Neural cell (in vitro differentiated cells): ENCODE measurements at regions not wholly inside any gene's neighbourhood (a gene's known extent, or its start where the extent isn't known, plus 50 kb on each side); places are given as distances from the start of the nearest gene placed in this dataset.

Experiments
- H2AFZ ChIP-seq: fragments of 200-600, 300-800 bp; sonication (generic), shearing (Covaris generic); 2 replicates; pipeline ENCODE4 v1.6.0; 2014; ENCODE audit warnings: low read depth, mild to moderate bottlenecking, antibody characterized with exemption, low read length, moderate library complexity
- H3F3A ChIP-seq: fragments of 200-600 bp; shearing (Covaris generic); 2 replicates; pipeline ENCODE4 v1.6.1; 2016; ENCODE audit warnings: mild to moderate bottlenecking, moderate library complexity, mixed read lengths, antibody characterized with exemption, low read length; ENCODE audit not compliant: insufficient read depth, poor library complexity, severe bottlenecking
- H3K27ac ChIP-seq: fragments of 200-600, 300-800 bp; sonication (generic), shearing (Covaris generic); 2 replicates; pipeline ENCODE4 v1.5.1; 2014; ENCODE audit warnings: mild to moderate bottlenecking, low read length, moderate library complexity
- H3K27me3 ChIP-seq: fragments of 300-800, 200-600 bp; sonication (generic), shearing (Covaris generic); 2 replicates; pipeline ENCODE4 v1.6.0; 2014; ENCODE audit warnings: mild to moderate bottlenecking, low read depth, low read length, moderate library complexity; ENCODE audit not compliant: insufficient read depth
- H3K36me3 ChIP-seq: fragments of 300-800, 200-600 bp; sonication (generic), shearing (Covaris generic); 2 replicates; pipeline ENCODE4 v1.5.1; 2014; ENCODE audit warnings: mild to moderate bottlenecking, antibody characterized with exemption, low read length, moderate library complexity; ENCODE audit not compliant: insufficient read depth
- H3K4me2 ChIP-seq: fragments of 300-800, 200-600 bp; sonication (generic), shearing (Covaris generic); 2 replicates; pipeline ENCODE4 v1.6.0; 2014; ENCODE audit warnings: mild to moderate bottlenecking, low read length
- H3K4me3 ChIP-seq: fragments of 300-800, 200-600 bp; sonication (generic), shearing (Covaris generic); 2 replicates; pipeline ENCODE4 v1.5.1; 2014; ENCODE audit warnings: mild to moderate bottlenecking, low read length, moderate library complexity
- H3K79me2 ChIP-seq: fragments of 200-600 bp; shearing (Covaris generic); replicated peaks from 2 replicates; pipeline ENCODE4 v1.6.0; 2014; ENCODE audit warnings: mild to moderate bottlenecking, low read length, moderate library complexity; ENCODE audit not compliant: insufficient read depth
- H3K9ac ChIP-seq: fragments of 300-800, 200-600 bp; sonication (generic), shearing (Covaris generic); 2 replicates; pipeline ENCODE4 v1.6.1; 2016; ENCODE audit warnings: mild to moderate bottlenecking, low read length, mixed read lengths
- H3K9me2 ChIP-seq: fragments of 200-600 bp; shearing (Covaris generic); 2 replicates; pipeline ENCODE4 v1.6.1; 2016; ENCODE audit warnings: mild to moderate bottlenecking, low read length, mixed read lengths; ENCODE audit not compliant: insufficient read depth
- H3K9me3 ChIP-seq: fragments of 200-600, 300-800 bp; sonication (generic), shearing (Covaris generic); 2 replicates; pipeline ENCODE4 v1.6.1; 2016; ENCODE audit warnings: mild to moderate bottlenecking, mixed run types, low read length, moderate library complexity, mixed read lengths
- H4K20me1 ChIP-seq: fragments of 200-600 bp; shearing (Covaris generic); 2 replicates; pipeline ENCODE4 v1.6.1; 2016; ENCODE audit warnings: mild to moderate bottlenecking, mixed run types; ENCODE audit not compliant: insufficient read depth
- EP300 ChIP-seq: fragments of 450-650 bp; conservative IDR thresholded peaks from 2 replicates; pipeline ENCODE4 v1.6.1; 2014; ENCODE audit warnings: antibody characterized with exemption, mild to moderate bottlenecking, moderate library complexity; ENCODE audit not compliant: poor library complexity, severe bottlenecking
- EZH2 ChIP-seq: fragments of 200-600, 300-800 bp; shearing (Covaris generic), sonication (generic); IDR thresholded peaks from 2 replicates; pipeline ENCODE4 v1.6.1; 2014; ENCODE audit warnings: antibody characterized with exemption, low read length, borderline replicate concordance, mild to moderate bottlenecking; ENCODE audit not compliant: insufficient read depth, poor library complexity, severe bottlenecking
- MXI1 ChIP-seq: fragments of 450-650 bp; conservative IDR thresholded peaks from 2 replicates; pipeline ENCODE4 v1.6.1; 2014; ENCODE audit warnings: antibody characterized with exemption, mild to moderate bottlenecking; ENCODE audit not compliant: poor library complexity, severe bottlenecking
- POLR2AphosphoS5 ChIP-seq: IDR thresholded peaks from 2 replicates; pipeline ENCODE4 v1.6.1; 2012
- RAD21 ChIP-seq: fragments of 450-650 bp; conservative IDR thresholded peaks from 2 replicates; pipeline ENCODE4 v1.6.1; 2014; ENCODE audit warnings: antibody characterized with exemption, mild to moderate bottlenecking, moderate library complexity
- REST ChIP-seq: IDR thresholded peaks from 2 replicates; pipeline ENCODE4 v1.6.1; 2012; ENCODE audit warnings: borderline replicate concordance
- SMC3 ChIP-seq: fragments of 450-650 bp; conservative IDR thresholded peaks from 2 replicates; pipeline ENCODE4 v1.6.1; 2014; ENCODE audit warnings: antibody characterized with exemption, mild to moderate bottlenecking, moderate library complexity; ENCODE audit not compliant: poor library complexity
- TAF1 ChIP-seq: IDR thresholded peaks from 2 replicates; pipeline ENCODE4 v1.6.1; 2012; ENCODE audit warnings: low read depth
- TF ChIP-seq, protein P1 (sequence below): fragments of 450-650 bp; IDR thresholded peaks from 2 replicates; pipeline ENCODE4 v1.5.1; 2014; ENCODE audit warnings: antibody characterized with exemption, mild to moderate bottlenecking, moderate library complexity; ENCODE audit not compliant: poor library complexity, severe bottlenecking

- H3K27me3 ChIP-seq: no peaks in the 10 kb centered on the region
- no peaks in the 10 kb centered on the region for H3K9me3 ChIP-seq
- H2AFZ ChIP-seq: no peak overlapping the region
- no peak overlapping the region for H3K27ac ChIP-seq
- no peaks in the 10 kb centered on the region for H3K9me2 ChIP-seq
- H3K9ac ChIP-seq: no peak overlapping the region
- H4K20me1 ChIP-seq: no peaks in the 10 kb centered on the region
- H3K36me3 ChIP-seq: no peaks in the 10 kb centered on the region
- H3K79me2 ChIP-seq: no peaks in the 10 kb centered on the region
- no peak overlapping the region for H3K4me2 ChIP-seq
- H3F3A ChIP-seq: no peaks in the 10 kb centered on the region
- no peak for TF ChIP-seq EP300
- TF ChIP-seq SMC3: no peak
- TF ChIP-seq, protein P1, sequence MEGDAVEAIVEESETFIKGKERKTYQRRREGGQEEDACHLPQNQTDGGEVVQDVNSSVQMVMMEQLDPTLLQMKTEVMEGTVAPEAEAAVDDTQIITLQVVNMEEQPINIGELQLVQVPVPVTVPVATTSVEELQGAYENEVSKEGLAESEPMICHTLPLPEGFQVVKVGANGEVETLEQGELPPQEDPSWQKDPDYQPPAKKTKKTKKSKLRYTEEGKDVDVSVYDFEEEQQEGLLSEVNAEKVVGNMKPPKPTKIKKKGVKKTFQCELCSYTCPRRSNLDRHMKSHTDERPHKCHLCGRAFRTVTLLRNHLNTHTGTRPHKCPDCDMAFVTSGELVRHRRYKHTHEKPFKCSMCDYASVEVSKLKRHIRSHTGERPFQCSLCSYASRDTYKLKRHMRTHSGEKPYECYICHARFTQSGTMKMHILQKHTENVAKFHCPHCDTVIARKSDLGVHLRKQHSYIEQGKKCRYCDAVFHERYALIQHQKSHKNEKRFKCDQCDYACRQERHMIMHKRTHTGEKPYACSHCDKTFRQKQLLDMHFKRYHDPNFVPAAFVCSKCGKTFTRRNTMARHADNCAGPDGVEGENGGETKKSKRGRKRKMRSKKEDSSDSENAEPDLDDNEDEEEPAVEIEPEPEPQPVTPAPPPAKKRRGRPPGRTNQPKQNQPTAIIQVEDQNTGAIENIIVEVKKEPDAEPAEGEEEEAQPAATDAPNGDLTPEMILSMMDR: no peak
- no peak for TF ChIP-seq EZH2
- TF ChIP-seq RAD21: no peak
- no peak for TF ChIP-seq POLR2AphosphoS5
- TF ChIP-seq REST: no peak
- TF ChIP-seq TAF1: no peak
- TF ChIP-seq MXI1: no peak
- no peak overlapping the region for H3K4me3 ChIP-seq
Measured at GRCh38 chr4:13920901-13921300, 293.4 kb upstream of the BOD1L1 start.

GRCh38 chr4:13921805-13922204, 294.3 kb upstream of the BOD1L1 start:
- TF ChIP-seq TAF1 (no peak), MXI1 (no peak), POLR2AphosphoS5 (no peak), EZH2 (no peak), RAD21 (no peak), REST (no peak), SMC3 (no peak), EP300 (no peak)
- TF ChIP-seq, protein P1: no peak
- Histone ChIP-seq H3K36me3 (no peaks in the 10 kb centered on the region), H3K27me3 (no peaks in the 10 kb centered on the region), H3K9ac (no peak overlapping the region), H3K27ac (no peak overlapping the region), H3K9me3 (no peaks in the 10 kb centered on the region), H3K79me2 (no peaks in the 10 kb centered on the region), H3K4me2 (no peak overlapping the region), H2AFZ (no peak overlapping the region), H3K4me3 (no peak overlapping the region), H3K9me2 (no peaks in the 10 kb centered on the region), H3F3A (no peaks in the 10 kb centered on the region), H4K20me1 (no peaks in the 10 kb centered on the region)
